Adrenal gland (tissue), 5 donors: ENCODE measurements at regions not wholly inside any gene's neighbourhood (a gene's known extent, or its start where the extent isn't known, plus 50 kb on each side); places are given as distances from the start of the nearest gene placed in this dataset.

Experiments
- CTCF ChIP-seq, 6 experiments: fragments of 450-650 bp in 4 of 6; fragments of 200-600 bp in 2 of 6; sonication (generic) in 1 of 6; IDR thresholded peaks; 1 replicate in 5 of 6; 2 replicates in 1 of 6; pipeline versions ENCODE4 v1.5.1 to v1.8.0; 2016 to 2021; ENCODE audit warnings: antibody characterized with exemption in 6 of 6, mild to moderate bottlenecking in 2 of 6, moderate library complexity in 1 of 6
- POLR2A ChIP-seq, 2 donors: fragments of 450-650 bp; IDR thresholded peaks; one replicate each; pipeline ENCODE4 v1.6.1; 2017; ENCODE audit warnings: antibody characterized with exemption in 2 of 2, mild to moderate bottlenecking in 2 of 2, moderate library complexity in 1 of 2
- donor health status: DM: no; HTN: no; CAD: no.

- TF ChIP-seq CTCF (IDR thresholded peaks at IDR 0.05) (no peak), POLR2A (IDR thresholded peaks at IDR 0.05) (no peak)
Observed at GRCh38 chr3:24944805-24945520, 450.3 kb upstream of the THRB start.
